ENCODE measurements at regions not wholly inside any gene's neighbourhood (a gene's known extent, or its start where the extent isn't known, plus 50 kb on each side); places are given as distances from the start of the nearest gene placed in this dataset.

DNA sequence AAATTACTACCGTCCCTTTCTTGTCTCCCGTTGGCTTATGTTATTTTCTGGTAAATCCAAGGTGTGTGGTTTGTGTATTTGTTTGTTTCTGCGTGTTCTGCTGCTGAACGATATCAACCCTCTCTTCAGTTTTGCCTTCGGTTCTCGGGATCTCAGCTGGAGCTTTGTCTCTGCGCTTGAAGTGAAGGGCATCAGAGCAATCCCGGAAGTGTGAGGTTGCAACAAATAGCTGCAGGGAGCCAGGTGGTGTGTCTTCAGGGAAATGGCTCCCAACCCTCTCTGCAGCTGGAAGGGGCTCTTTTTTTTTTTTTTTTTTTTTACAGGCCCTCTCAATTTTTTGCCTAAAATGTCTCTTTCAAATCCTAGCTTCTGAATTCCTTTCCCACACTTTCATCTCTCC is 116.4 kb upstream of the RGMA start:
- TF ChIP-seq CTCF (IDR thresholded peaks at IDR 0.05; ENCODE audit: low read depth, low read length): no peak
- DNase-seq (ENCODE audit: low read depth in 2 of 2): no peak
- H3K4me3 ChIP-seq (replicated peaks in 1 of 2; ENCODE audit: low read depth in 2 of 2, low read length in 2 of 2): no peak overlapping the region

DNA sequence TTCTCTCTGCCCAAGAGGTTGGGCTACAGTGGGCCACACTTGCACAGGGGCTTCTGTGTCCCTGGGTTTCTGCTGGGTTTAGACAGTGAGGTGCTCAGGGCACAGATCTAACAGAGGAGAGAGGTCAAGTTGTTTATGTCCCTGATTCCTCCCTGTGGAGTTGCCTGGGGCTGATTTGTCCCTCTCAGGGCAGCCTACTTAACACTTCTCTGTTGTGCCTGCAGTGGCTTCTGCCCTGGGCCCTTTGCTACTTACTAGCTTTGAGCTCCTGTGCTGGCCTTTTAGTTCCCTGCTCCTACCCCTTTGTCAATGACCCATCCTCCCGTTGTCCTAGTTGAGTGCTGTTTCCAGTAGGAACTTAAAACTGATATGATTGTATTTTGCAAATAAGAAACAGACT is 114.0 kb upstream of the RGMA start:
- no peak overlapping the region for H3K4me3 ChIP-seq (replicated peaks in 1 of 2; ENCODE audit: low read depth in 2 of 2, low read length in 2 of 2)
- DNase-seq (ENCODE audit: low read depth in 2 of 2): no peak
- TF ChIP-seq CTCF (IDR thresholded peaks at IDR 0.05; ENCODE audit: low read depth, low read length): no peak

DNA sequence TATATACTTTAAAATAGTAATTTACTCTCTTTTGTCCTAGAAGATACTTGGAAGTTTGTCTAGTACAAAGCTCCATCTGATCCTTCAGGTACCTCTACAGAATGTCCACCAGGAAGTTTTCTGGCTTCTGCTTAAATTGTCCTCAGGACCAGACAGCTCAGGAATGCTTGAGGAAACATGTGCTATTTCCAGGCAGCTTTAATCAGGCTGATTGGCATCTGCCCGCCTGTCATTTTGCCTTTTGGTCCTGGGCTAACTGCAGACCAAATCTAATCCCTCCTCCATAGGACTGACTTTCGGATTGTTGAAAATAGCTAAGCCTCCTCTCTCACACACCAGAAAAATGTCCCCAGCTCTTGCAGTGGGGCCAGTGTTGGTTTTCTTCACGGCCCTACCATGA is 113.4 kb upstream of the RGMA start:
- DNase-seq (ENCODE audit: low read depth in 2 of 2): no peak
- no peak overlapping the region for H3K4me3 ChIP-seq (replicated peaks in 1 of 2; ENCODE audit: low read depth in 2 of 2, low read length in 2 of 2)
- no peak for TF ChIP-seq CTCF (IDR thresholded peaks at IDR 0.05; ENCODE audit: low read depth, low read length)

DNA sequence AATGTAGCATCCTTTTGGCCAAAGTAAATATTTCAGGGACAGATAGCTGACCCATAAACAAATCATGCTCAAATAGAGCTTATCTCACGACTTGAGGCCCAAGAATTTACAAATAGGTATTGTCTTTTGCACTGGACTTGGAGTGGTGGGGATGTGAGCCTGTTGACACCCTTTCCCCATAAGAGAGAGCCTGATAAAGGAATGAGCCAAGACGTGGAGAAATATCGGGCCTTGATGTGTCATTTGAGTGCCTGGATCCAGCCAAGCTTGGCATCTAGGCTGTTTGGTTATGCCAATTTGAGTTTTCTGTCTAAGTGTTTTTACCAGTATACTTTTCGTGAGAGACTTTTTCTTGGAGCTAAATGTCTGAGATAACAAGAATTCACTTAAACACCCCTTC is 112.9 kb upstream of the RGMA start:
- no peak for TF ChIP-seq CTCF (IDR thresholded peaks at IDR 0.05; ENCODE audit: low read depth, low read length)
- DNase-seq (ENCODE audit: low read depth in 2 of 2): no peak
- no peak overlapping the region for H3K4me3 ChIP-seq (replicated peaks in 1 of 2; ENCODE audit: low read depth in 2 of 2, low read length in 2 of 2)

- TF ChIP-seq CTCF (IDR thresholded peaks at IDR 0.05; ENCODE audit: low read depth, low read length): no peak
- H3K4me3 ChIP-seq (replicated peaks in 1 of 2; ENCODE audit: low read depth in 2 of 2, low read length in 2 of 2): no peak overlapping the region
- no peak for DNase-seq (ENCODE audit: low read depth in 2 of 2)
Observed at GRCh38 chr15:93200837-93201226, 111.8 kb upstream of the RGMA start.

DNA sequence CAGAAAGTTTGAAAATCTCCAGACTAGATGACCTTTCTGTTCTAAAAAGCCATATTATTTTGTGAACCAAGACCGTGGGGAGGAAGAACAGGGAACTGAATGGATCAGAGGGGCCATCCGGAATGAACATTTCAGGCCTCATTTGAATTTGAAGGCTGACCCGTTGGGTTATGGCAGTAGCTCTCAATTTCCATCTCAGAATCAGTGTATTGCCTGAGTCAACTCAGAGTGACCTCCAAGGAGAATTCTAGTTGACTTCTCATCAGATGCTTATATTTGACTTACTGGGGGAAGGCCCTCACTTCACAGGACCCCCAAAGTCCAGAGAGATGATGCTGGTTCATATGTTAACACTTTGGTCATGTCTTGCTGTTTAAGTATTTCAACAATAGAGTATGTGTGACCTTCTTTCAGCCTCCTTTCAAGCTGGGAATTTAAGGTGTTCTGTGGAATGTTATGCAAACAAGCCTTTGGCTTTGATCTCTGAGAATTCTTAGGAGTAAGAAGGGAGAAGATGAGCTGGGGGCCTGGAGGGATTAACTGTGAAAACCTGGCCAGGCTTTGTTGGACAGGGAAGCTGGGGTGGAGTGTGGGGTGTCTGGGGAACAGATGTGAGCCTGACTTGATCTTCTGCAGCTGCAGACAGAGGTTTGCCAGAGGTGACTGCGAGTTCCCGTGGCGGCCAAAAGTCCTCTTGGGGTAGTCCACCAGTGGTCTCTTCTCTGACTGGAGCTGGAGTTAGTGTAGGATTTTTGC is 111.2 kb upstream of the RGMA start:
- TF ChIP-seq CTCF (IDR thresholded peaks at IDR 0.05; ENCODE audit: low read depth, low read length): no peak
- H3K4me3 ChIP-seq (replicated peaks in 1 of 2; ENCODE audit: low read depth in 2 of 2, low read length in 2 of 2): no peak overlapping the region
- DNase-seq (ENCODE audit: low read depth in 2 of 2): no peak

DNA sequence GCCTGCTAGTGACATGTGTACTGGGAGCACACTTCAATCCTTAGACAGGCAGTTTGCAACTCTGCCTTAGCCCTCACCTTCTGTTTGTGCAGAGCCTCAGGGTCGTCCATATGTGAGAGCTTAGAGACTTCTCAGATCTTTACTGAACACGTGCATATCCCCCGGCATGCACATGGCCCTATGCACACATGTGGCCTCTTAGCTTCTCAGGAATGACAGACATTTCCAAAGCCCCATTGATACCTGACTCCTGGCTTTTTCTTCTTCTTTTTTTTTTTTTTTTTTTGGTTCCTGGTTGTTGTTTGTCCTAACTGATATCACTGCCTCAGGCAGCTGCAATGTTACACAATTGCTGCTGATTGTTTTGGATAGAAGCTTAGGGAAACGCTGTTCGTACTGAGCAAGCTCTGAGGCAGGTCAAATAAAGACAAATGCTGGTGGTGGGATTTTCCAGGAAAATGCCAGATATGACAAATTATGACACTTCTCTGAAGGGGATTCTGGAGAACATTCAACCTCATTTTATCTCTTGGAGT is 107.2 kb upstream of the RGMA start:
- no peak overlapping the region for H3K4me3 ChIP-seq (replicated peaks in 1 of 2; ENCODE audit: low read depth in 2 of 2, low read length in 2 of 2)
- no peak for TF ChIP-seq CTCF (IDR thresholded peaks at IDR 0.05; ENCODE audit: low read depth, low read length)
- DNase-seq (ENCODE audit: low read depth in 2 of 2): no peak

Data from cardiac fibroblast (primary cell).